ENCODE measurements at regions not wholly inside any gene's neighbourhood (a gene's known extent, or its start where the extent isn't known, plus 50 kb on each side); places are given as distances from the start of the nearest gene placed in this dataset.
"Not testable (repeated sequence)": the region's sequence is repeated elsewhere in the genome, so short reads cannot be mapped to it uniquely, and the experiment has no call there.

DNA sequence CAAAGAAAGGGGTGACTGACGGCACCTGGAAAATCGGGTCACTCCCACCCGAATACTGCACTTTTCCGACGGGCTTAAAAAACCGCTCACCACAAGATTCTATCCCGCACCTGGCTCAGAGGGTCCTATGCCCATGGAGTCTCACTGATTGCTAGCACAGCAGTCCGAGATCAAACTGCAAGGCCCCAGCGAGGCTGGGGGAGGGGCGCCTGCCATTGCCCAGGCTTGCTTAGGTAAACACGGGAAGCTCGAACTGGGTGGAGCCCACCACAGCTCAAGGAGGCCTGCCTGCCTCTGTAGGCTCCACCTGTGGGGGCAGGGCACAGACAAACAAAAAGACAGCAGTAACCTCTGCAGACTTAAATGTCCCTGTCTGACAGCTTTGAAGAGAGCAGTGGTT lies 327.0 kb upstream of the MEIS2 start:
- DNase-seq = not testable (repeated sequence)

DNA sequence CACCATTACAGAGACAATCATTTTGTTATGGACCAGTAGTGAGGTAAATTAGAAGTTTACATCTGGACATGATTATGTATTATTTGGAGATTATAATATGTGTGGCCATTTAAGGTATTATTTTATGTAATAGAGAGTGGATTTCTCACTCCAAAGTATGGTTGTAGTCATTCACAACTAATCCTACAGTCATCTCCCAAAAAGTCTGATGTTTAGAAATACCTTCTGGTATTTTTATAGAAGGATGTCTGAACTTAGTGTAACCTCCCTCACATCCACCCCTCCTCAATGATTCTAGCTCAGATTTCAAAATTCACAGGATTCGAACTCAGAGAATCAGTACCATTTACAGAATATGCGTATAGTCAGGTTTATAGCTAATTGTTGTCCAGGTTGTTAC lies 346.6 kb upstream of the MEIS2 start:
- DNase-seq = no peak

DNA sequence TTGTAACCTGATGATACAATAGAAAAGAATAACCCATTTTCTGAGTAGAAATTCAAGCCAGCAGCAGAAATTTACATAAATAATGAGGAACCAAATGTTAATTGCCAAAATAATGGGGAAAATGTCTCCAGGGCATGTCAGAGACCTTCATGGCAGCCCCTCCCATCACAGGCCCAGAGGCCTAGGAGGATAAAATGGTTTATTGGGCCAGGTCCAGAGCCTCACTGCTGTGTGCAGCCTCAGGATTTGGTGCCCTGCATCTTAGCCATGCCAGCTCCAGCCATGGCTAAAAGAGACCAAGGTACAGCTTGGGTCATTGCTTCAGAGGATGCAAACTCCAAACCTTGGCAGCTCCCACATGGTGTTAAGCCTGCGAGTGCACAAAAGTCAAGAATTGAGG lies 352.1 kb upstream of the MEIS2 start:
- DNase-seq = no peak

DNA sequence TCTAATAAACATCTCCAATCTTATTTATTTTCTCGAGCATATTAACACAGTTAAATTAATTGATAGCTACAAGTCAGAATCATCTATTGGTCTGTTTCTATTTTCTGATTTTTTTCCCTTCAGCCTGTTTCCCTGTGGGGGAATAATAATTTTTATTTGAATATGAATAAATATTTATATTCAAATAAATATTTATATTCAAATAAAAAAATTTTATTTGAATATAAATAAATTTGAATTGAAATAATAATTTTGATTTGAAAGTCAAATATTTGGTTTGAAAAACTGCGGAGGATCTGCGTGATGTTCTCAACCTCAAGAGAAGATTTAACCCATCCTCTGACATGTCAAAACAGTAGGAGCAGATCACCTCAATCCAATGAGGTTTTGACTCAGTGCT lies 380.1 kb upstream of the MEIS2 start:
- DNase-seq = no peak

DNA sequence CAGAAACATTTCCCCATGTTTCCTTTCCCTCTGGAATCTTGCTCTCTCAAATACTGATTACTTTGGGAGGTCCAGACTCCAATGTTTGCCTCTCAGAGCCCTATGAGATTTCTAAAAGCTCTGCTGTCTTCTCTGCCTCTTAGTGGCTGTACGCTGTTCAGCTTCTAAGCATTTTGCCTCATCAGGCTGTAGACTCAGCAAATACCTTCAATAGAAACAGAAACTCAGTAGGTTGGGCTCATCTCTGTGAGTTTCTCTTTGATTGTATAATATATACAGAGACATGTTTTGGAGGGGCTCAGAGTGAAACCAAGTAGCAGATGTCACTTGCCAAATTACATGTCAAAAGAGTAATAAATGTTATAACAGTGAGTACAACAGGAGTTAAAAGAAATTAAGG lies 380.8 kb upstream of the MEIS2 start:
- no peak for DNase-seq

DNA sequence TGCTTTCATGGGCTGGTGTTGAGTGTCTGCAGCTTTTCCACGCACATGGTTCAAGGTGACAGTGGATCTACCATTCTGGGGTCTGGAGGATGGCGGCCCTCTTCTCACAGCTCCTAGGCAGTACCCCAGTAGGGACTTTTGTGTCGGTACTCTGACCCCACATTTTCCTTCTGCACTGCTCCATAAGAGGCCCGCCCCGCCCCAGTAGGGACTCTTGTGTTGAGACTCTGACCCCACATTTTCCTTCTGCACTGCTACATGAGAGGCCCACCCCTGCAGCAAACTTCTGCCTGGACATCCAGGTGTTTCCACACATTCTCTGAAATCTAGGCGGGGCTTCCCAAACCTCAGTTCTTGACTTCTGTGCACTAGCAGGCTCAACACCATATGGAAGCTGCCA lies 383.4 kb upstream of the MEIS2 start:
- DNase-seq = no peak

DNA sequence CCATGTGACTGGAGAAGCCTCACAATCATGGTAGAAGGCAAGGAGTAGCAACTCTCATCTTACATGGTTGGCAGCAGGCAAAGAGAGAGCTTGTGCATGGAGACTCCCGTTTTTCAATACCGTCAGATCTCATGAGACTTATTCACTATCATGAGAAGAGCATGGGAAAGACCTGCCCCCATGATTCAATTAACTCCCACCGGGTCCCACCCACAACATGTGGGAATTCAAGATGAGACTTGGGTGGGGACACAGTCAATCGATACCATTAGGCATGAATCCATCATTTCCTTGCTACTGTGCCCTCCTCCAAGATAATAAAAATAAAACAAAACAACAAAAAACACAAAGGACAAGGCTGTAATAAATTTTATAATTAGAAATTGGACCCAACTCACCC lies 384.7 kb upstream of the MEIS2 start:
- DNase-seq = no peak

DNA sequence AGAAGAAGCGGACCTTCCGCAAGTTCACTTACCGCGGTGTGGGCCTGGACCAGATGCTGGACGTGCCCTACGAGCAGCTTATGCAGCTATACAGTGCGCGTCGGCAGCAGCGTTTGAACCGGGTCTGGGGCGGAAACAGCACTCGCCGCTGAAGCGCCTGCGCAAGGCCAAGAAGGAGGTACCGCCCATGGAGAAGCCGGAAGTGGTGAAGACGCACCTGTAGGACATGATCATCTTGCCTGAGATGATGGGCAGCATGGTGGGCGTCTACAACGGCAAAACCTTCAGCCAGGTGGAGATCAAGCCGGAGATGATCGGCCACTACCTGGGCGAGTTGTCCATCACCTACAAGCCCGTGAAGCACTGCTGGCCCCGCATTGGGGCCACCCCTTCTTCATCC lies 390.4 kb upstream of the MEIS2 start:
- DNase-seq = no peak

DNA sequence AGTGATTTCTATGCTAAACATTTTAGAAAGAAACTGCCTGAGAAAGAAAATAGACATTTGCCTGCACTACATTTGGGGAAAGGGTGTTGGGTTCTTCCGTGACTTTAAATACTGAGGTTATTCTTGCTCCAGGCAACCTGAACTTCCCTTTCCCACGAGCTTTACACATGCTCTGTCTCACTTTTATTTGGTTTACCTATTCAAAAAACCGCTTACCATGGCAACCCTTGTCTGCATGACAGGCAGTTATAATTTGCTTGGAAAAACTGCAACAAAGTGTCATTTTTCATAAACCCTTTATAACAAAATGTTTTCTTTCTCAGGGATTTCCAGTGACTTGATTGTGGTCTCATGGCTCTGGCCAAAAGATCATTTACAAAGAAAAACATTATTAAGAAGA lies 416.3 kb upstream of the MEIS2 start:
- DNase-seq = no peak

DNA sequence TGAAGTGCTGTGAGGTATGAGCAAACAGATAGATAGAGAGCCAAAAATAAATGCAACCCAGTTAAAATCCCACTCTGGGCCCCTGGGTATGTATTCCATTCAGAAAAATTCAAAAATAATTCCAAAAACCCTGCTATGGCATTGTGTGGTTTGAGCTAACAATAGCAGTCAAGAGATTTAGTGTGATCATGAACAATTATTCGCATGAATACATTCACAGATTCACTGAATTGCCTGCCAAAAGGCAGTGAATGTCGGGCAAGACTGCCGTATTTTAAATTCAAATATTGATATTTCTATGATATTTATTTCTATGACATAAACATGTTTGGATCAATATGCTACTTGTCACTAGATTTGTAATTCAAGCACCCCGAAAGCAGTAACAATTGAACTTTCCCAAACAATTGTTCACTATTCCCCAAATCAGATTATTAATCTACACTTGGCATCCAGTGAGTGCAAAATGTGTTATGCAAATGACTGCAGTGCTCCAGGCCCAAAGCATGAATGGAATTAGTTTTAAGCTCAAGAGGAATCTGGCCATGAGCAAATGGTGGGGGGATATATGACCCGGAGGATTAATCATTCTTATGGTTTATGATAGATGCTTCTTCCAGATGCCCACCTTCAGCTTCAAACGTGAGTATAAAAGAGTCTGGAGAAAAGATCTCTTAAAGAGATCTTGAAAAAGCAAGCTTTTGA lies 417.0 kb upstream of the MEIS2 start:
- no peak for DNase-seq

DNA sequence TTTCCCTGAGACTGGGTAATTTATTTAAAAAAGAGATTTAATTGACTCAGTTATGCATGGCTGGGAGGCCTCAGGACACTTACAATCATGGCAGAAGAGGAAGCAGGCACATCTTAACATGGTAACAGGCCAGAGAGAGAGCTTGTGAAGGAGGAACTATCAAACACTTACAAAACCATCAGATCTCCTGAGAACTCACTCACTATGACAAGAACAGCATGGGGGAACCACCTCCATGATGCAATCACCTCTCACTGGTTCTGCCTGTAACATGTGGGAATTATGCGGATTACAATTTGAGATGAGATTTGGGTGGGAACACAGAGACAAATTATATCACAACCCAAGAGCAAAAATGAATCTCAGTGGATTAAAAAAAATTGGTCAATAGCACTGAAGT lies 416.0 kb upstream of the TMCO5A start:
- DNase-seq = no peak

DNA sequence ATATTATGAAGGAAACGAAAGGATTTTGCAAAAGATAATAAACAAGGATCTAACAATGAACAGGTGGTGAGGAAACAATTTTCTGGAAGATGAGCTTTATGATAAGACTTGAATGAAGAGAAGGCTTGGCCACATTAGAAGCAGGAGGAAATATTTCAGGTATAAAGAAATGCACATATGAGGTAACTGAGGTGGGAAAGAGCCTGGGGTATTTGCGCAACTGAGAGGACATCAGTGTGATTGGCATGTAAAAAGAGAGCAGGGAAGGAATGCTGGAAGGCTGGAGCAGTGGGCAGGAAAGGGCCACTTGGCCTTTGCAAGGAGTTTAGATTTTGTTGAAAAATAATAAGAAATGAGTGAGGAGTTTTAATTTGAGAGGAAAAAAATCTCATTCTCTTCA lies 414.4 kb upstream of the TMCO5A start:
- DNase-seq = no peak

DNA sequence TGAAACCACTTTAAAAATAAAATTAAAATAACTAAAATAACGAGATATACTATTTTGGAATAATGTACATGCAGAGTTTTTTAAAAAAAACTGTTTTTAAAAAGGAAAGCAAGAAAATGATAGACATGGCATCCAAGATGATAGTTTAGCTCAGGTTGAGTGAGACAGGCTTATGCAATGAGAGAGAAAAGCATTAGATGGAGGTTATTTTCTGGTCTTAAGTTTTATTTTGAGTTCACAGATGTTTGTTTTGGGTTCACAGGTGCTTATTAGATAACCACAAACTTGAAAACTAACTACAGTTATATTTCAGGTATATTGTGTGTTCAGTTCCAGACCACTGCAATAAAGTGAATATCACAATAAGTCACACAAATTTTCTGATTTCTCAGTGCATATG lies 413.6 kb upstream of the TMCO5A start:
- DNase-seq = no peak

DNA sequence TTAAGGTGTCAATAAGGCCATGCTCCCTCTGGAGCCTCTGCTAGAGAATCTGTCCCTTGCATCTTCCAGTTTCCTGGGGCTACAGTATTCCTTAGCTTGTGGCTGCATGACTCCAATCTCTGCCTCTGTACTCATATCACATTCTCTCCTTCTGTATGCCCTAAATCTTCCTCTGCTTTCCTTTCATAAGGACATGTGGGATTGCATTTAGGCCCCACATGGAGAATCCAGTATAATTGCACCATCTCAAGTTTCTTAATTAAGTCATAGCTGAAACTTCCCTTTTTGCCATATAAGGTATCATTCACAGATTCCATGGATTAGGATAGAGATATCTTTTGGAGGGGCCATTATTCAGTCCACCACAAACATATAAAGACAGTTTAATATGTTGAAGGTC lies 409.8 kb upstream of the TMCO5A start:
- DNase-seq = no peak

DNA sequence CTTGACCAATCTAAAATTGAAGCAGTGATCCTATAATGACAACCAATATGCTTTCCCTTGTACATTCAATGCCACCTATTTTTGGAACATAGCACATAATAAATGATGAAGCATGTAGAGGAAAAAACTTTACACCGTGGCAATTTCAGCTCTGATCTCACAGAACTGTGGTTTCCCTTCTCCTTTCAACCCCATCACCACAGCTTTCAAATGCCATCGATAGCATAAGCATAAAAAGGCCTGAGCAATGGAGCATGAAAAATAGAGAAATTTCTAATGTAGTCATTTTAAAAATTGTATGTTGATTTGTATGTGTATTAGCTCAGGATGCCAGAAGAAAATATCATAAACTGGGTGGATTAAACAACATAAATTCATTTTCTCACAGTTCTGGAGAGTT lies 406.0 kb upstream of the TMCO5A start:
- DNase-seq = no peak

DNA sequence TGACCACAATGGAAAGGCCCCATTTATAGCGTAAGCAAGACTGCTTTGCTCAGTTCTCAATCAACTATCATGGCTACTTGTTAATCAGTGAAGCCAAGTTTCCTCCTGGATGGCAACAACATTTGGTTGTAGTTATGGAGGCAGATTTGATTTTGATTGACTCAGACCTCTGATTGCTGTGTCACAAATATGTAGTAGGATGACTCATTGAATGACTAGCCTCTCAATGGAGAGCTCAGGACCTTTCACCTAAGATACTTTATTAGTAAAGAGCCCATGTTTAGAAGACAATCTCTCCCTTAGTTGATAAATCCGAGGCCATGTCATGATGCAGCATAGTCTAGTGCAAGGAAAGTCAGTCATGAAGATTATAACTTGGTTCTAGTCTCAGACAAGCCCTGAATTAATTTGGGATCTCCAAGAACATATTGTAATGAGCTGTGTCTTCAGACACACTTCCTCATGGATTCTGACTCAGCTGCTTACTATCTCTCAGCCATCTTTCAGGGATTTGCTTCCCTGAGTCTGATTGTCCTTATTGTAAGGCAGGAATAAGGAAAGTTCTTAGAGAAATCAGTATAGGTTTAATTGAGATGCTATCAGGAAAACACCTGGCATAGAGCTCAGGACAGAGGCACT lies 397.4 kb upstream of the TMCO5A start:
- DNase-seq = no peak

DNA sequence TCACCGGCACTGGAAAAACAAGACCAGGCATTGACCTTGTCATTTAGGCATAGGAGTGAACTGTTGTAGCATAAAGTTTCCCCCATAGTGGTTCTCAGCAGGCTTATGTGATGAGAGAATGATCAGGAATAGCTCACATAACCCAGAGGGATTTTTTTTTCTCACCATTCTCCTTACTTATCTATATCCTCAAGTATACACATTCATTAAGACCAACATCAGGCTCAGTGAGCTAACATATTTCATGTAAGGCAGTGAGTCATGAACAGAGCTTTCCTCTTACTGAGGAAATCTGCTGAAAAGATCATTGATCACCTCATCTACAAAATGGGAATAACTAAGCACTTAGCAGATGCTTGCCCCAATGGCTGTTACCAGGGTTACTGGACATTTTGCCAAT lies 396.6 kb upstream of the TMCO5A start:
- no peak for DNase-seq

DNA sequence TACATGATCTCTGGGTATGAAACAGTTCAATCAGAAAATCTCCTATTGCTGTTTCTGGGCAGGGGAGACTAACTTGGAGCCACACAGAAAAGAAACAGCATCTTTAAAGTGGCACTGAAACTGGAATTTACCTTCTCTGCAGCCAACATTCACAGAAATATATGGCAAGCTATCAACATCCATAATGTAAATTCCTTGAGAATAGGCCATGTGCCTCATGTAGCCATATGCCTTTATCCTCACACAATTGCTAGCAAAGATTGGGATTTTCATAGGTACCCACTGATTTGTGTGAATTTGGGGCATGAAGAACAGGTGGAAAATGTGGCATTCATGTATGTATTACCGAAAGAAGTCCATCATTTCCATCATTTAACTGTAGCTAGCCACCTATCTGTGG lies 386.3 kb upstream of the TMCO5A start:
- no peak for DNase-seq

DNA sequence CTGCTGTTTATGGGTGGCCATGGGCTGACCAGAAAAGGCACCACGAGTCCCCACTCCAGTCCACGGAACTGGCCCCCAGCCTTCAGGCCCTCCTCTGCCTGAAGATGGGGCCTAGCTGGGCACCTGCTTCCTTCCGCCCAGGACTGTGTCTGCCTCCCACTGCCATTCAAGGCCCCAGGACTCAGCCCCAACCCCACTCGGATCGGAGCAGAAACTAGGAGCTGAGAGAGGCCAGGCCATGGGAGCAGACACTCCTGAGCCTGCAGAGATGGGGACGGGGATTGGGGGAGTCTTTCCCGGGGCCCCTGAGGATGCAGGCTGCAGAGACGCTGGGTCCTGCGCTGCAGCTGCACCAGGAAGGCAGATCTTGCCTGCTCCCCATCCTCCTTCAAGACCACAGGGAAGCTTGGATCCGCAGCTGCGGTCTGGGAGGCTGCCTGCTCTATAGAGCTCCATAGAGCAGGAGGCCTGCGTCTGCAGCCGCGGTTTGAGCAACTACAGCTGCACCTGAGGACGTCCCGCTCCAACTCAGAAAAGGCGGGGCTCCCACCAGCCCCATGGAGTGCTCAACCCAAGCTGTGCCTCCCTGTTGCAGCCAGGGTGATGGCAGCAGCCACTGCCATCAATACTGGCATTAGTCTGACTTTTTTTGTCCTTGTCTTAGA lies 383.9 kb upstream of the TMCO5A start:
- DNase-seq = no peak

DNA sequence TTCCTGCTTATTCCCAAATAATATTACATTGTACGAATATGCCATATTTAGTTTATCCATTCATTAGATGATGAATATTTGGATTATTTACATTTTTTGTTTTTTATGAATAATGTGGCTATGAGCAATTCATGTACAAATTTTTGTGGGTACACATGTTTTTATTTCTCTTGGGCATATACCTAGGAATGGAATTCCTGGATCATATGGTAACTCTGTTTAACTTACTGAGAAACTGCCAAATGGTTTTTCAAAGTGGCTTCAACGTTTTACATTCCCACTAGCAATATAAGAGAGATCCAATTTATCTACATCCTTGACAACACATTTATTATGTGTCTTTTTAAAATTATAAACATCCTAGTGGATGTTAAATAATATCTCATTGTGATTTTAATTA lies 362.0 kb upstream of the TMCO5A start:
- no peak for DNase-seq

DNA sequence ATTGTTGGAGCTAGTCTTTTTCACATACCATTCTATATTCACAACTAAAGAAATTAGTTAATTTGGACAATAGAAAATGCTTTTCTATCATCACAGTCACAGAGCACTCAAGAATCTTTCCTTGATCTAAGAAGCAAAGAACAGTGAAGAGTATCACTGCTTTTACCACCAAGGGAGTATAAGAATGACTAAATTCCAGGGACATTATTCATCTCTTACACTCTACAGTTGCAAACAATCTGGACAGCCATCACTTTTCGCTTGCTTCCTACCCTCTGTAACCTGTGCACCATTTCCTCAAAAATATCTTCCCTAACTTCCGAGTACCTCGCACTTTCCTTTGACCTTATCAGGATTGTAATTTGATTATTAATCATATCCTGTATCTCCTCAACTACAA lies 359.5 kb upstream of the TMCO5A start:
- no peak for DNase-seq

DNA sequence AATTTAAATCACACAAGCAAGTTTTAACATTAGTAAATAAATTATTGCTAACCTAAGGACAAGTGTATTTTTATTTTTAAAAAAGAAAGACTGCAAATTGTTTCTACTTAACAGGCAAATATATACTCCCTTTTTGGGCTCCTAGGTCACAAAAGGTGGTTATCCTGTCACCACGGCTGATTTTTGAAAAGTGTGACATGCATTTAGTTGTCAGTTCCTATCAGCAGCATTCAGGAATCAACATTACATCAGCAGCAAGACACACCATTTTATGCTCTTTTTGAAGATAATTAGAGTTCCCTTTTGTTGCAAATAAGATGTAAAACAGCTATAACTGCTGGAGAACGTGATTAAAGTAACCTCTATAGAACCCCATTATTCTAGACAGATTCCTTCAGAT lies 357.5 kb upstream of the TMCO5A start:
- DNase-seq = no peak

DNA sequence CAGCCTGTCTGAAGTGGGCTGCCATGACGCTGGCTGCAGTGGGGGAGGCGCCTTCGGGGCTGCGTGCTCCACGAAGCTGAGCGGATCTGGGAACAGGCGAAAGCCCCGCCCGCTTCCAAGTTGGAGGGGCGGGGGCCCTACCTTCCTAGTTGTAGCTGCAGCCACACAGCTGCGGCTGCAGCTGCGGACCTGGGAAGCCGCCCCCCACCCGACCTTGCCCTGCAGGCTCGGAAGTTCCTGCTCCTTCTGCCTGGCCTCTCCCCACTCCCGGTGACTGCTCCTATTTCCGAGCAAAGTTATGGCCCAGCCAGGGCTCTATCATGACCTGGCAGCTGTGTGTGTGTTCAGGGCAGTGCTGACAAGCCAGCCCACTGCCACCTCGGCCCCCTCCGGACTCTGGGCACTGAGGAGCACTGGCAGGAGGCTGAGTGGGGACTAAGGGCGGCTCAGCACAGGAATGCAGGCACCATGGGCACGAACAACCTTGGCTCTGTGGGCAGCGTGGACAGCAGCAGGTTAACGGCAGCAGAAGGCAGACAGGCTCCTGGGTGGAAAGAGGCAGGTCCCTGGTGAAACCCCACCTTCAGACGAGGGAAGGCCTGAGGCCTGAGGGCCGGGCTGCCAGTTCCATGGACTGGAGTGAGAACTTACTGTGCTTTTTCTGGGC lies 352.4 kb upstream of the TMCO5A start:
- DNase-seq = no peak

DNA sequence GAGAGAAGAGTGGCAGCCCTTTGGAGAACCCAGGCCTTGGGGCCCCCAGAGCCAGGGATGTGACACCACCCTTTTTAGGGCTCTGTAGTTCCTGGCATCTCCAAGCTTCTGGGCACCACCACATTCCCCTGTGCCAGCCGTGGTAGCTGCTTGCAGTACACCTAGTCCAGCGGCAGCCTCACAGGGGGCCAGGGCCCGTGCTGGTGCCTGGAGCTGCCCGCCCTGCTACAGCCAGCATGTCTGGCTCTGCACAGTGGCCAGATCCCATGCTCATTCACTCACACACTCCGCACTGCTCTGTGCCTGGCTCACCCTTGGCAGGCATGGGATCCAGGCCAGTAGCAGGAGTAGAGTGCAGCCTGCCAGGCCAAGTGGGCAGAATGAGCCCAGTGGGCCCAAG lies 351.6 kb upstream of the TMCO5A start:
- no peak for DNase-seq

Data from NCI-H1105 (cell line).